Activated T-cell treated with anti-CD3 and anti-CD28 coated beads, Interleukin-2, amount 50 U/mL, for 48 hours (primary cell): ENCODE measurements at regions not wholly inside any gene's neighbourhood (a gene's known extent, or its start where the extent isn't known, plus 50 kb on each side); places are given as distances from the start of the nearest gene placed in this dataset.
"Not testable (repeated sequence)": the region's sequence is repeated elsewhere in the genome, so short reads cannot be mapped to it uniquely, and the experiment has no call there.

Experiments used
- DNase-seq, 2 experiments: peaks; one replicate each; pipeline ENCODE4 v3.0.0-alpha.2; 2020

GRCh38 chr11:110866081-110866480 is 153.8 kb upstream of the ARHGAP20 start:
- no peak for DNase-seq

GRCh38 chr11:110862407-110862806 is 150.2 kb upstream of the ARHGAP20 start:
- DNase-seq, result no peak

DNA sequence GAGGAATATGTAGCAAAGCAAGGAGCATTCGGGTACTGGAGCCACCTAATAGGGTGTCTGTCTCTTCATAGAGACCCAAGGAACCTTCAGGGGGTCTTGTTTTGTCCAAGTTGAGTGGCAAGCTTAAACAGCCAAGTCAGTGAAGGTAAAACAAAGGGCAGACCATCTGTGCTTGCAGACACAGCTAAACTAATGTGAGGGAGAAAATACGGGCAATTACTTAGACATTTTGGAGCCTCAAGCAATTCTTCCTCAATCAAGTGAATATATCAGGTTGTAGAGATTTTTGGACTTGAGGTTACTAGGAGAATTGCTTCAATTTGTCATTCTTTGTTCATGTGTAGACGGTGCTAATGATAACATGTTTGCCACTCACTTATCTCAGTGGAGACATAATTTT is 148.2 kb upstream of the ARHGAP20 start:
- no peak for DNase-seq

- DNase-seq, result no peak
These were observed 147.8 kb upstream of the ARHGAP20 start for GRCh38 chr11:110859998-110860397.

- DNase-seq, result no peak
These were observed 147.1 kb upstream of the ARHGAP20 start for GRCh38 chr11:110859240-110859840.

- DNase-seq, result no peak
These were observed 146.3 kb upstream of the ARHGAP20 start for GRCh38 chr11:110858547-110858921.

GRCh38 chr11:110857892-110858546 is 145.8 kb upstream of the ARHGAP20 start:
- DNase-seq, result no peak

GRCh38 chr11:110856996-110857812 is 145.0 kb upstream of the ARHGAP20 start:
- DNase-seq, result no peak

DNA sequence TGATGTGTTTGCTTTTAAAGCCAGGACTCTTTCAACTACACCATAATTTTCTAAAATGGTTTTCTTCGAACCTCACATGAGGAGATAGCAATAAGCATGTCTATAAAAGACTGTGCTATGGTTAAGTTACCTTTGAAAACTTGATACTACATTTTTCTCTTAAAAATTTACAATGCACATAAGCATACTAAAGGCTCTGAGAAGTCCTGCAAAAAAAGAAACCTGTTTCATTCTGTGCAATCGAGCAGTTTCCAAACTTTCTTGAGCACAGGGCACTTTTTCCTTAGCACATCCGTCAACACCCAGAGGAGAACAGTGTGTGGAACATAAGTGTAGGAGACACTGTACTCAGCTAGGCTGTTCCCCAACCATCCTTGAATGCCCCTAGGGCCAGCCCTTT is 144.1 kb upstream of the ARHGAP20 start:
- DNase-seq, result no peak

- DNase-seq, result no peak
These were observed 143.0 kb upstream of the ARHGAP20 start for GRCh38 chr11:110855191-110855590.

DNA sequence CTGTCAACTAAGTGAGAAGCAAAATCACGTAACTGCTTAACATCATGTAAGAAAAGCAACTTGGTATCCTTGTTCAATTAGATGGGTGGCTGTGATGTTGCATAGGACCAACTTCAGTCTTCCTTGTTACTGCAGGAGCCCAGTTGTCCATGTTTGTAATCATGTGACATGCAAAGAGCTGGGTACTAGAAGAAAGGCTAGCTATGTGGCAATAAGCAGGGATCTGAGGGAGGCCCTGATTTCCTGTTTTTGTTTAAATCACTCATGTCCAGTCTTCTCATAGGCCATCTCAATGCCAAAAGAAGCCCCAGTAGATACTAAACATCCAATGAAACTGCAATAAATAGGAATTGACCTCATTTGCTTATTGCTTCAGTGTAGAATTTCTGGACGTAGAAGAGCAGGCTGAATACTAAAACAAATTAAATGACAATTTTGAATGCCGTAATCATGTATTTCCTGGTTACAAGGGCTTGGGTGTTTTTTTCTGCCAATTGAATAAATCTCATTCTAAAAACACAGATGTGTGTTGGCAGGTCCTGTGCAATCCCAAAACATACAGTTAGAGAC is 140.8 kb upstream of the ARHGAP20 start:
- no peak for DNase-seq

- DNase-seq, result no peak
These were observed 138.6 kb upstream of the ARHGAP20 start for GRCh38 chr11:110850846-110851245.

GRCh38 chr11:110843053-110843452 is 130.8 kb upstream of the ARHGAP20 start:
- DNase-seq, result not testable (repeated sequence)

DNA sequence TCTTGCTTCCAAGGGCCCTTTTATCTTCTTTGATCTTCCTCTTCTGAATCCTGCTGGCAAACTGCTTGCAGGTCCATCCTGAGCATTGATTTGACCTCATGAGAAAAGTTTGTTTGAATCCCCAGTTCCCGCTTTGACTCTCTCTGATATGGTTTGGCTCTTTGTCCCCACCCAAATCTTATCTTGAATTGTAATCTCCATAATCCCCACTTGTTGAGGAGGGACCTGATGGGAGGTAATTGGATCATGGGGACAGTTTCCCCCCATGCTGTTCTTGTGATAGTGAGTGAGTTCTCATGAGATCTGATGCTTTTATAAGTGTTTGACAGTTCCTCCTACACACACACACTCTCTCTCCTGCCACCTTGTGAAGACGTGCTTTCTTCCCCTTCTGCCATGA is 126.6 kb upstream of the ARHGAP20 start:
- DNase-seq, result no peak

DNA sequence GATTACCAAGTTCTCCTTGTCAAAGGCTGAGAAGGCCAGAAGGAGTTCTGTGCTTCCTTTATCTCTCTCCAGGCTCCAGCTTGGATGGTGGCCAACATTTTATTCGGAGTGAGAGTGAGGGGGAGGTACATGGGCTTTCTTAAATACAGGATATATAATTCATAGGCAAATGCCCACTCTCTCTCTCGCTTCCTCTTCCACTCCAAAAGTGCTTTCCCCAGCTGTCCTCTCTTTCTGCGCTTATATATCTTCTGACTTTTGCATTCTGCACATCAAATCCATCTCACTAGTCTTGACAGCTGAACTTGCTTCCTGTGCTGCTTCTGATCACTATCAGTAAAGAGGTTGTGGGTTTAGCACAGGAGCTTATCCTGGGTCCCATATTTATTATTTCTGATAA is 125.4 kb upstream of the ARHGAP20 start:
- no peak for DNase-seq

- no peak for DNase-seq
These were observed 122.9 kb upstream of the ARHGAP20 start for GRCh38 chr11:110835106-110835505.

DNA sequence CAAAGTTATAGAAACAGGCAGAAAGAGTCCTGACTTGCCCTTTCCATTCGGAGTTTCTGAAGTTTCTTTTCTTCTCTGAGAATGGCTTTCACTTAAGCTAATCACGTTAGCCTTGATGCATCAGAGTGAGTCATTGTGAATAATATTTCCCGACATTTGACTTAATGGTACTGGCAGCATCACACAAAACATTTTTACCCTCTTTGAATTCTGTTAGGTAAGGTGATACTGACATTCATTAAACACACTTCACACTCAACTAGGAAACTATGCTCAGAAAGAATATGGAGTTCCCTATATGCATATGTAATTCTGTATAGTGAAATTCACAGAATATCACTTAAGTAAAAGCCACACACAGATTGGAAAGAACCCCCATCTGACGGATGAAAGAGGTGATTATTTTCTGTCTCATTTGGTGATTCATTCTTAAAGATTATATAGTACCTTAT is 120.8 kb upstream of the ARHGAP20 start:
- no peak for DNase-seq

DNA sequence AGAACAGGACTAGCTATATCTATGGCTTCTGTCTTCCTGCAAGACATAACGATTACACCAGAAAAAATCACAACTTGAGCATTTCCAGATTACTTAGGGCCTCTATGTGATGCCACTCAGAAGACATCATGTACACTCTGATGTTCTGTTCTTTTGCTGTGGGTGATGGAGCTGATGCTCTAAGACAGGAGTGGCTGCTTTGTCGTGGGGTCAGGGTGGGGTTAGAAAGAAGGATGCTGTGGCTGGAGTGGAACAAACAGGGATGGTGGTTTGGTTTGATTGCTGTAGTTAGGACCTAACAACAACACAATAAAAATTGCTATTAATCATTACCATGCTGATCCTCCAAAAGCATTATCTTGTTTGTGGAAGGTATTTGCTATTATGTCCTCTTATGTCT is 120.3 kb upstream of the ARHGAP20 start:
- DNase-seq, result no peak

DNA sequence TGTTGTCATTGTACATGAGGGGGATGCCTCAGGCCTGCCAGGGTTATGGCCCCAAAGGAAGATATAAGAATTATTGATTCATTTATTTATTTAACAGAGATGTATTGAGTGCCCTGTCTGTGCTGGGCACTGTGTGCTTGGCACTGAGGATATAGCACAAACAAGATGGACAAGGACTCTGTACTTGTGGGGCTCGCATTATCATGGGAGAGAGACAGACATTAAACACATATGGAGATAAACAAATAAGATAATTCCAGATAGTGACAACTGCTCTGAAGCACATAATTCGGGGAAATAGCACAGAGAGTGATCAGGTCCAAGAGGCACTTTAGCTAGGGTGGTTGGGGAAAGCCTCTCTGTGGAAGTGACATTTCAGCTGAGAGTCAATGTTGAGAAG is 119.8 kb upstream of the ARHGAP20 start:
- DNase-seq, result no peak

GRCh38 chr11:110830747-110831146 is 118.5 kb upstream of the ARHGAP20 start:
- no peak for DNase-seq

DNA sequence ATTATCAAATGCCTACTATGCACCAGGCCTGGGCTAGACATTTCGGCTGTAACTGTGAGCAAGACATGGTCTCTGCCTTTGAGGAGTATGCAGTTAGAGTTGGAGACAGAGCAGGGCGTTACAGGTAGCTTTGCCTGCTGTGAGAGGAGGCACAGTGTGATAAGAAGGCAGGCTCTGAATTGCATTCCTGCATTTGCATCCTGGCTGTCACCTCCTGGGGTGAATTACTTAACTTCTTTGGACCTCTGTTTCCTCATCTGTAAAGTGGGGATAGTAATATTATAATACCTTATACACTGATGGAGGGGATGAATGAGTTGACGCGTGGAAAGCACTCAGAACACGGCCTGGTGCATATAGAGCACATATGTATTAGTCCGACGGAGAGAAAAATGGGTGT is 118.1 kb upstream of the ARHGAP20 start:
- DNase-seq, result no peak

DNA sequence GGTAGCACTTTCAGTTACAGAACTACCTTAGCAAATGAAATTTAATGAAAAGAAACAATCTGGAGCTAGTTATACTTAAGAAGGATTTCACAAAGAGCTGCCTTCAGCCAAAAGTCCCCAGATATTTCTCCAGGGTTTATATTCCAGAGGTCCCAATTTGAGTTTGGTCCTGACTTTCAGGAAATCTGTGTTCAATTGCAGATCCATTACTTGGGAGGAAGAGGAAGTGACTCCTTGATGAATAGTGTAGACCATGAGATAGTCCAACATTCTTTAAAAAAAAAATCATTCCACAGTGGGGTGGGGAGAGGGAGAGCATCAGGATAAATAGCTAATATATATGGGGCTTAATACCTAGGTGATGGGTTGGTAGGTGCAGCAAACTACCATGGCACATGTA is 117.6 kb upstream of the ARHGAP20 start:
- no peak for DNase-seq

GRCh38 chr11:110828086-110828485 is 115.8 kb upstream of the ARHGAP20 start:
- DNase-seq, result no peak

GRCh38 chr11:110827276-110827675 is 115.0 kb upstream of the ARHGAP20 start:
- DNase-seq, result no peak
